ENCODE measurements at regions not wholly inside any gene's neighbourhood (a gene's known extent, or its start where the extent isn't known, plus 50 kb on each side); places are given as distances from the start of the nearest gene placed in this dataset.

- ChIA-PET CTCF (no interaction called here), POLR2A (ENCODE audit: low non-redundant PET) (no interaction called here)
- Histone ChIP-seq H3K4me3 (ENCODE audit: low read depth, low read length, poor library complexity, severe bottlenecking) (no peak overlapping the region), H3K9me3 (ENCODE audit: low read depth, low read length, poor library complexity, severe bottlenecking) (no peaks in the 10 kb centered on the region), H3K27me3 (replicated peaks; ENCODE audit: insufficient read depth, low read depth, low read length, poor library complexity) (peaks cover 84% of the 10 kb centered on the region), H3K27ac (ENCODE audit: low read depth, low read length, poor library complexity, severe bottlenecking) (no peak overlapping the region), H3K36me3 (ENCODE audit: insufficient read depth, low read length, poor library complexity, severe bottlenecking) (no peaks in the 10 kb centered on the region), H3K4me1 (ENCODE audit: insufficient read depth, low read length, poor library complexity, severe bottlenecking) (no peaks in the 10 kb centered on the region)
- no TSS peak for BruUV-seq (replicated peaks)
- DNase-seq (ENCODE audit: low spot score): no peak
- no peak for TF ChIP-seq EZH2 (IDR thresholded peaks at IDR 0.05; ENCODE audit: borderline replicate concordance, low read depth, low read length, poor library complexity, severe bottlenecking)
- TF ChIP-seq, protein P1, sequence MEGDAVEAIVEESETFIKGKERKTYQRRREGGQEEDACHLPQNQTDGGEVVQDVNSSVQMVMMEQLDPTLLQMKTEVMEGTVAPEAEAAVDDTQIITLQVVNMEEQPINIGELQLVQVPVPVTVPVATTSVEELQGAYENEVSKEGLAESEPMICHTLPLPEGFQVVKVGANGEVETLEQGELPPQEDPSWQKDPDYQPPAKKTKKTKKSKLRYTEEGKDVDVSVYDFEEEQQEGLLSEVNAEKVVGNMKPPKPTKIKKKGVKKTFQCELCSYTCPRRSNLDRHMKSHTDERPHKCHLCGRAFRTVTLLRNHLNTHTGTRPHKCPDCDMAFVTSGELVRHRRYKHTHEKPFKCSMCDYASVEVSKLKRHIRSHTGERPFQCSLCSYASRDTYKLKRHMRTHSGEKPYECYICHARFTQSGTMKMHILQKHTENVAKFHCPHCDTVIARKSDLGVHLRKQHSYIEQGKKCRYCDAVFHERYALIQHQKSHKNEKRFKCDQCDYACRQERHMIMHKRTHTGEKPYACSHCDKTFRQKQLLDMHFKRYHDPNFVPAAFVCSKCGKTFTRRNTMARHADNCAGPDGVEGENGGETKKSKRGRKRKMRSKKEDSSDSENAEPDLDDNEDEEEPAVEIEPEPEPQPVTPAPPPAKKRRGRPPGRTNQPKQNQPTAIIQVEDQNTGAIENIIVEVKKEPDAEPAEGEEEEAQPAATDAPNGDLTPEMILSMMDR (conservative IDR thresholded peaks at IDR 0.05; ENCODE audit: low read depth, low read length): no peak
- intact Hi-C loops (cut with micrococcal nuclease; ENCODE audit: unreplicated experiment): no loop called here
Measured at GRCh38 chr7:155869784-155870076, 57.5 kb upstream of the SHH start.

DNA sequence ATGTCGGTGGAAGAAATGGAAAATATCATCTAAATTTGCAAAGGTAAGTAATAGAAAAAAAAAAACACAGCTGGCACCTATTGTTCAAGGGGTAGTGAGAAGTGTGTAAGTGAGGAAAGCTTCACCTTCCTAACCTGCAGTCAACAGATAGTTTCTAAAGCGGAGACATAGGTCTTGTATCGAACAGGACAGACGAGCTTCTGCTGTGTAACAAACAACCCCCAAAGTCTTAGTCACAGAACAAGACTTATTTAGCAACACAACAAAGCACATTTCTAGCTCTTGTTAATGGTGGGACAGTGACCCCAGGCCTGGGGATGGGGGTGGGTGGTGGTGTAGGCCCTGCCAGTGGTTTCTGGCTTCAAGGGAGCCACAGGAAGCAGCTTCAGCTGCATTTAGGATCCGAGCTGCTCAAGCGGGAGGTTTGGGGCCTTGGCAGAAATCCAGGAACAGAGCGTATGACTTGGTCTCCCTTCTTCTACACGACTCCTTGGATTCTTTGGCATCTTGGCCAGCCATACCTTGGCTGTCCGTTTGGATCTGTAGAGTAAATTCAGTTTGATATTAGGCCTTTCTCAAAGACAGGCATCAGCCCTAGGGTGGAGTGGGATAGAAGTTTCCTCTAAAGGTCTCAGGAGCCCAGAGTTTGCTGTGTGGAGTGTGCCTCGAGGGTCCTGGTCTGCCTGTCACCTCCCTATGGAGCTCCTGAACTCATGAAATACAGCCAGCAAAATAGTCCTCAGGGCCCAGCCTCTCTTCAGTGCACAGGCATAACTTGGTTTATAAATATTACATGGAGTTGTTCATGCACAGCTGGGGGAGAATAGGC, 56.9 kb upstream of the SHH start:
- ChIA-PET CTCF (no interaction called here), POLR2A (ENCODE audit: low non-redundant PET) (no interaction called here)
- TF ChIP-seq EZH2 (IDR thresholded peaks at IDR 0.05; ENCODE audit: borderline replicate concordance, low read depth, low read length, poor library complexity, severe bottlenecking): no peak
- TF ChIP-seq, protein P1 (conservative IDR thresholded peaks at IDR 0.05; ENCODE audit: low read depth, low read length): no peak
- H3K4me3 ChIP-seq (ENCODE audit: low read depth, low read length, poor library complexity, severe bottlenecking): no peak overlapping the region
- H3K36me3 ChIP-seq (ENCODE audit: insufficient read depth, low read length, poor library complexity, severe bottlenecking): no peaks in the 10 kb centered on the region
- intact Hi-C loops (cut with micrococcal nuclease; ENCODE audit: unreplicated experiment): no loop called here
- no peaks in the 10 kb centered on the region for H3K4me1 ChIP-seq (ENCODE audit: insufficient read depth, low read length, poor library complexity, severe bottlenecking)
- H3K27ac ChIP-seq (ENCODE audit: low read depth, low read length, poor library complexity, severe bottlenecking): no peak overlapping the region
- H3K9me3 ChIP-seq (ENCODE audit: low read depth, low read length, poor library complexity, severe bottlenecking): no peaks in the 10 kb centered on the region
- peaks cover 84% of the 10 kb centered on the region for H3K27me3 ChIP-seq (replicated peaks; ENCODE audit: insufficient read depth, low read depth, low read length, poor library complexity)
- DNase-seq (ENCODE audit: low spot score): no peak
- BruUV-seq (replicated peaks): no TSS peak

- peaks cover 75% of the 10 kb centered on the region for H3K27me3 ChIP-seq (replicated peaks; ENCODE audit: insufficient read depth, low read depth, low read length, poor library complexity)
- intact Hi-C loops (cut with micrococcal nuclease; ENCODE audit: unreplicated experiment): no loop called here
- H3K4me1 ChIP-seq (ENCODE audit: insufficient read depth, low read length, poor library complexity, severe bottlenecking): no peaks in the 10 kb centered on the region
- H3K9me3 ChIP-seq (ENCODE audit: low read depth, low read length, poor library complexity, severe bottlenecking): no peaks in the 10 kb centered on the region
- POLR2A ChIA-PET (ENCODE audit: low non-redundant PET): no interaction called here
- H3K27ac ChIP-seq (ENCODE audit: low read depth, low read length, poor library complexity, severe bottlenecking): no peak overlapping the region
- BruUV-seq (replicated peaks): no TSS peak
- DNase-seq (ENCODE audit: low spot score): no peak
- H3K36me3 ChIP-seq (ENCODE audit: insufficient read depth, low read length, poor library complexity, severe bottlenecking): no peaks in the 10 kb centered on the region
- no peak overlapping the region for H3K4me3 ChIP-seq (ENCODE audit: low read depth, low read length, poor library complexity, severe bottlenecking)
- TF ChIP-seq, protein P1 (conservative IDR thresholded peaks at IDR 0.05; ENCODE audit: low read depth, low read length): no peak
- CTCF ChIA-PET: no interaction called here
Measured at GRCh38 chr7:155867734-155868400, 55.6 kb upstream of the SHH start.
